Urinary bladder (tissue), 3 donors: ENCODE measurements at regions not wholly inside any gene's neighbourhood (a gene's known extent, or its start where the extent isn't known, plus 50 kb on each side); places are given as distances from the start of the nearest gene placed in this dataset.
A peak's percentile ranks its signal among the peaks of the same experiment; 100 is the strongest.

Experiments used
- DNase-seq: peaks from one replicate; pipeline ENCODE4 v3.0.0-alpha.2; 2015; ENCODE audit errors: extremely low spot score
- H3K27ac ChIP-seq: one replicate; pipeline ENCODE4 v1.5.1; 2013; ENCODE audit warnings: low read depth, mild to moderate bottlenecking, moderate library complexity
- H3K36me3 ChIP-seq: one replicate; pipeline ENCODE4 v1.6.1; 2013; ENCODE audit warnings: mild to moderate bottlenecking, moderate library complexity; ENCODE audit not compliant: insufficient read depth
- H3K4me1 ChIP-seq: one replicate; pipeline ENCODE4 v1.6.1; 2013; ENCODE audit warnings: mild to moderate bottlenecking, moderate library complexity; ENCODE audit not compliant: insufficient read depth
- H3K4me3 ChIP-seq: one replicate; pipeline ENCODE4 v1.5.1; 2013; ENCODE audit warnings: low read depth, low read length
- WGBS: extraction: QIAGEN DNeasy Blood & Tissue Kit; methylation state at CpG from one replicate; pipeline ENCODE4 v1.1.7; 2013; 5-methylcytosine and 5-hydroxymethylcytosine counted together
- donor health status: healthy with polysubstance abuse.
- donor health status: healthy.

GRCh38 chr11:45523760-45524159, 141.7 kb downstream of the CHST1 start:
- no peak for DNase-seq
- Histone ChIP-seq H3K36me3 (no peaks in the 10 kb centered on the region), H3K4me3 (no peak overlapping the region), H3K4me1 (no peaks in the 10 kb centered on the region), H3K27ac (no peak overlapping the region)
- 33% methylated on average over 5 of the region's 5 CpGs for WGBS

GRCh38 chr11:45518833-45519535, 146.4 kb downstream of the CHST1 start:
- 83% methylated on average over 5 of the region's 5 CpGs for WGBS
- Histone ChIP-seq H3K4me3 (no peak overlapping the region), H3K36me3 (no peaks in the 10 kb centered on the region), H3K27ac (no peak overlapping the region), H3K4me1 (no peaks in the 10 kb centered on the region)
- no peak for DNase-seq

DNA sequence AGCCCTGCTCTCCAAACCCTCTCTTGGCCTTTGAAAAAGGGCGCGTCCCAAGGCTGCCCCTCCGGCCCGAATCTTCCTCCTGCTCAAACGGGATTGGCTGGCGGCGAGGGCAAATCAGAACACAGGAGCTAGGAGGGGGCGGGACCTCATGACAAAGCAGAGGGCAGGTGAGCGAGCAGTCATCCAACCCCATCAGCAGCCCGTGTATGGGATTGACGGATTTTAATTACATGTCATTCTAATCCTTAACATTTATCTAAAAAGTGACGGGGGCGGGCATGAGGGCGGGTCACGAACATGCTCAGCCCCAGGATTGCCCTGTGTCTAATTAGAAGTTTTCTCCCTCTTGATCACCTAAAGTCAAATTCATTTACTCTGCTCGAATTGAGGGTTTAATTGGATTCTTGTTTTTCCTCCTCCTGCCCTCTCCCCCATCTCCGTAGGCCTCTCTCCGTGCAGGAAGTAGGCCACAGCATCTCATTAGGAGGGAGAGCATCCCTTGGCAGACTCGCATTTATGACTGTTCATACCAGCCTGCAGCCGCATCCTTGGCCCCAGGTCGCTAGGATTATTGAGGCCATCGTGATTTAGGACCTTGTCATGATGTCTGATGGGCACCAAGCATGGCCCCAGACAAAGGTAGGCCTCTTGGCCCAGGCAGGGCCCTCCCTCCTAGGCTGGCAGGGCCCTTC, 147.1 kb downstream of the CHST1 start:
- no peak for DNase-seq
- 85% methylated on average over 22 of the region's 22 CpGs for WGBS
- Histone ChIP-seq H3K4me3 (no peak overlapping the region), H3K4me1 (no peaks in the 10 kb centered on the region), H3K36me3 (no peaks in the 10 kb centered on the region), H3K27ac (no peak overlapping the region)

DNA sequence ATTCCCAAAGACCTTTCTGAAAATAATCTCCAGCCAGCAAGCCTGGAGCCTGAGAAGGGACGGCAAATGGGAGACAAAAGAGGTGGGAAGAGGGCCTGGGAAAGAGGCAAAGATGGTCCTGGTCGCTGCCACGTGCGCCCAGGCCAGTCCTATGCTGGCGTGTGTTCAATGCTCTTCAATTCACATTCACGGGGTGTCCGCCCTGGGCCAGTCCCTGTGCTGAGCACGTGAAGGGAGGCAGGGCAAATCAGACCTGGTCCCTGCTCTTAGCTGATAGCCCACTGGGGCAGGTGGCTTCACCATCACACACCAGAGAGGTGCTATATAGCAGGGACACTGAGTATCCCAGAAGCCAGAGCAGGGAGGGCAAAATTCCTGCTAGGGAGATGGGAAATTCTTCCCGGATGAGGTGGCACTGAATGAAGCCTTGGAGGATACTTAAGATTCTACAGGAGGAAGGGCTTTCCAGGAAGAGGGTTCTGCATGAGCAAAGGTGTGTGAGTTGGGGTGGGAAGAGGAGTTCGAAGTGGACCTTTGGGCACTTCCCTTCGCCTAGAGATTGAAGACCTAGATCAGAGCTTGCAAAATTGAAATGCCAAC, 148.2 kb downstream of the CHST1 start:
- no peaks in the 10 kb centered on the region for H3K4me1 ChIP-seq
- WGBS, result 91% methylated on average over 11 of the region's 11 CpGs
- H3K27ac ChIP-seq, result no peak overlapping the region
- no peaks in the 10 kb centered on the region for H3K36me3 ChIP-seq
- no peak for DNase-seq
- no peak overlapping the region for H3K4me3 ChIP-seq

GRCh38 chr11:45513821-45514340, 151.5 kb downstream of the CHST1 start:
- 87% methylated on average over 8 of the region's 8 CpGs for WGBS
- Histone ChIP-seq H3K27ac (no peak overlapping the region), H3K36me3 (no peaks in the 10 kb centered on the region), H3K4me3 (no peak overlapping the region), H3K4me1 (no peaks in the 10 kb centered on the region)
- DNase-seq, result no peak

- H3K36me3 ChIP-seq, result no peaks in the 10 kb centered on the region
- no peaks in the 10 kb centered on the region for H3K4me1 ChIP-seq
- no peak overlapping the region for H3K4me3 ChIP-seq
- H3K27ac ChIP-seq, result no peak overlapping the region
- WGBS, result 57% methylated on average over 3 of the region's 3 CpGs
- no peak for DNase-seq
Observed at GRCh38 chr11:45512471-45513148, 152.8 kb downstream of the CHST1 start.

DNA sequence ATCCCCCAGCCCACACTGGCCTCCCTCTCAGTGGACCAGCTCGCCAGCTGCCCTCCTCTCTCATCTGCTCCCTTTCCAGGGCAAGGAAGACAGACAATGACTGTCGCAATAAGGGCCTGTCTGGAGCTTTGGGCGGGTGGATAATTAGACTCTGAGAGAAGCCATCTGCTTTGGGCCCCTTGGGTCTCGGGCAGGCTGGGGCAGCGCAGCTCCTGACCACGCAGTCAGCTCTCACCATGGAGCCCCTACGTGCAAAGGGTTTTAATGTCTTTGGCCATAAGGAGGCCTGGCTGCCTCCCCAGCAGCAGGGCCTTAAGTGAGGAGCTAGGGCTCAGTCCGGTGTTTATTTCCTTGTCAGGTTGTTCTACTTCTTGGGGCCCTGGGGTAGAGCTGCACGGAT, 153.9 kb downstream of the CHST1 start:
- H3K27ac ChIP-seq, result no peak overlapping the region
- no peak for DNase-seq
- H3K4me3 ChIP-seq, result no peak overlapping the region
- H3K4me1 ChIP-seq, result no peaks in the 10 kb centered on the region
- 64% methylated on average over 9 of the region's 9 CpGs for WGBS
- no peaks in the 10 kb centered on the region for H3K36me3 ChIP-seq

- no peak overlapping the region for H3K27ac ChIP-seq
- 96% methylated on average over 4 of the region's 4 CpGs for WGBS
- no peak overlapping the region for H3K4me3 ChIP-seq
- H3K4me1 ChIP-seq, result no peaks in the 10 kb centered on the region
- no peaks in the 10 kb centered on the region for H3K36me3 ChIP-seq
- DNase-seq, result no peak
Observed at GRCh38 chr11:45507916-45508315, 157.5 kb downstream of the CHST1 start.

GRCh38 chr11:45503311-45503710, 162.1 kb downstream of the CHST1 start:
- Histone ChIP-seq H3K4me3 (no peak overlapping the region), H3K27ac (no peak overlapping the region), H3K4me1 (no peaks in the 10 kb centered on the region), H3K36me3 (no peaks in the 10 kb centered on the region)
- whole genome bisulfite sequencing, result 94% methylated on average over 4 of the region's 4 CpGs
- no peak for DNase-seq

GRCh38 chr11:45502226-45502545, 163.2 kb downstream of the CHST1 start:
- H3K4me3 ChIP-seq, result no peak overlapping the region
- DNase-seq, result no peak
- no peak overlapping the region for H3K27ac ChIP-seq
- no peaks in the 10 kb centered on the region for H3K4me1 ChIP-seq
- 71% methylated on average over 5 of the region's 5 CpGs for WGBS
- no peaks in the 10 kb centered on the region for H3K36me3 ChIP-seq

DNA sequence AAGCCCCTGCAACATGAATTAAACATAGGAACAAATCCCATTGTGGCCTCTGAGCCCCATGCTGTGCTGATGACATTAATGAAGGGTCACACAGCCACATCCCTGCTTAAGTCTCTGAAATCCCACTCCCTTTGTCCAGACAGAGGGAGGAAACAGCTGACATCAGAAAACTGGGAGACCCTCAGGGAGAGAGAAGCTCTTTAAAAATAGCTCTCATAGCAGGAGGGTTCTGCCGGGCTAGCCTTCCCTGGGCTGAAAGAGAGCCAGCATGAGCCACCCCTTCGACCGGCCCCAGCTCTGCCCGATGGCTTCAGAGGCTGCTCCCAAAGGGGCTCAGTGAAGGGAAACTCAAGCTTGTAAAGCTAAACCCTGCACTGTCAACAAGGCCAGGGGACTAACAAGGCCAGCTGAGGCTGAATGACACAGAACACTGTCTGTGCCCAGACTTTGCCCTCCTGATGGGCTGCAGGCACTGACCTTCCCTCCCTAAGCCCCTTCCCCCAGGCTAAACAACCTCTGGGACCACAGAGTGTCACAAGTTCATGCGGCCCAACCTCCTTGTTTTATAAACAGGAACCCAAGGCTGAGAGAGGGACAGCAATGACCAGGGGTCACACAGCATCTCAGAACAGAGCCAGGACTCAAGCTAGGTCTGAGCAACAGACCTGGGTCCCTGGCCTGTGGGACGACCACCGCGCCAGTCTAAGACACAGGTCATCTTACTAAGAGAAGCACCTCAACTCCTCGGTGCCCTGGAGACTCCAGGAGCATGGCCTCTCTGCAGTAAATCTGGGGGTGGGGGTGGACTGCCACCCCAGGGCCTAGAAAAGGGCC, 163.8 kb downstream of the CHST1 start:
- Histone ChIP-seq H3K36me3 (no peaks in the 10 kb centered on the region), H3K4me1 (no peaks in the 10 kb centered on the region), H3K27ac (no peak overlapping the region), H3K4me3 (no peak overlapping the region)
- 53% methylated on average over 9 of the region's 9 CpGs for WGBS
- peak; percentile 48 for DNase-seq

DNA sequence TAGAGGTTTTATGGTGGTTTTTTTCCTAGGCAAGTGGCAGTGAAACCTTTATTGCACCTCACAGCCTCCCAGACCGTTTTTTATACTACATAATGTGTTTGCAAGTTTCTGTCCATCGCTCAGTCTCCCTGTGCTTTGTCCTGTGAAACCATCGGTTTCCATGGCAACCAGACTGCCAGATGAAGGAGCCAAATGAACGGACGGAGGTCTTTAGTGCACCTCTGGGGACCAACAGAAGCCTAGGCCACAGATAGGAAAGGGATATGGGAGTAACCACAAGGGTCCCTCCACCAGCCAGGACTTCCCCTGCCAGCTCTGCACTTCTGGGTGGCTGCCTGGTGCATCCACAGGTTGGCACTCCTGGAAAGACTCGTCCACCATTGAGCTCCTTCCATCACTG, 165.0 kb downstream of the CHST1 start:
- 56% methylated on average over 6 of the region's 6 CpGs for WGBS

DNA sequence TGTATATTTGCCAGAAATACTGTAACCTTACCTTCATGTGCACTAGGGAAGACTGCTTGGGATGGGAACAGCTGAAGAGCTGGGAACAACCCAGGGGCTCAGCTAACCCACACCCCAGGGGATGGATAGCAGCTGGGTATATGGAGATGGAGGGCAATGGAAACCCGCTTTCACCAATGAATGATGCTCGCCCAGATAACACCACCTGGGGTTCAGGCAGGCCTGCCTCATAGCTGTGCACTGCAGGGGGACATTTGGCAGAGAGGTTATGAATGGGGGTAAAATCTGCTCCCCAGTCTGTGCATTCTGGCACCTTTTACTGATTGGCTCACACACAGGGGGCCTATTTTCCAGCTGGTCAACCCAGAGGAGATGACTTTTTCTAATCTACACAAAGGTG, 170.7 kb downstream of the CHST1 start:
- no peak overlapping the region for H3K27ac ChIP-seq
- H3K4me3 ChIP-seq, result no peak overlapping the region
- 93% methylated on average over 2 of the region's 2 CpGs for WGBS
- H3K36me3 ChIP-seq, result no peaks in the 10 kb centered on the region
- no peak for DNase-seq
- no peaks in the 10 kb centered on the region for H3K4me1 ChIP-seq

More for the DNA sequence above, 165.0 kb downstream of the CHST1 start:
- no peaks in the 10 kb centered on the region for H3K36me3 ChIP-seq
- H3K4me1 ChIP-seq, result no peaks in the 10 kb centered on the region
- H3K4me3 ChIP-seq, result no peak overlapping the region
- DNase-seq, result peak; percentile 10
- no peak overlapping the region for H3K27ac ChIP-seq
